ENCODE measurements at regions not wholly inside any gene's neighbourhood (a gene's known extent, or its start where the extent isn't known, plus 50 kb on each side); places are given as distances from the start of the nearest gene placed in this dataset.
"Not testable (repeated sequence)": the region's sequence is repeated elsewhere in the genome, so short reads cannot be mapped to it uniquely, and the experiment has no call there.

- TF ChIP-seq YY1 (IDR thresholded peaks at IDR 0.05; ENCODE audit: insufficient read depth, insufficient read length); SUZ12 (IDR thresholded peaks at IDR 0.05; ENCODE audit: extremely low read depth, insufficient read depth, insufficient read length); ZNF274 (IDR thresholded peaks at IDR 0.05; ENCODE audit: low read depth, low read length): not testable (repeated sequence)
Observed at GRCh38 chr2:16905325-16905724, 239.7 kb upstream of the CYRIA start.

Data from NT2/D1 (cell line).